ENCODE measurements at regions not wholly inside any gene's neighbourhood (a gene's known extent, or its start where the extent isn't known, plus 50 kb on each side); places are given as distances from the start of the nearest gene placed in this dataset.
"Not testable (repeated sequence)": the region's sequence is repeated elsewhere in the genome, so short reads cannot be mapped to it uniquely, and the experiment has no call there.

DNA sequence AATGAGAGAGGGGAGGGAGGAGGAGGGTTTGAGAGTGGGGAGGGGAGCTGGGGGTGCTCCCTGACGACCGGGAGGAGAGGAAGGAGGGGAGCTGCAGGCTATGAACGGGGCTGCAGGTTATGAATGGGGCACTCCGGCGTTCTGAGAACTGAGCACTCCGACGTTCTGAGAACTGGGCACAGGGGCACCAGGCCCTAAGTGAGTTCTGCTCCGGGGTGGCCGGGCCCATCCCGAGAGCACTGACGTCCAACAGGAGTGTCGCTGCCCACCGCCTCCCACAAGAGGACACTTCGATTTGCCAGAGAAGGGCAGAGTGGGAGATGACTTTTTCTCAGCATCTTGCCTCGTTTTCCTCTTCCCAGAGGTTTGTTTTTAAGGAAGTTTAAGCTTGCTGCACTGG, 204.5 kb upstream of the ZNF469 start:
- not testable (repeated sequence) for TF ChIP-seq EZH2phosphoT487 (IDR thresholded peaks at IDR 0.05; ENCODE audit: low read depth)
- TF ChIP-seq, protein P1, sequence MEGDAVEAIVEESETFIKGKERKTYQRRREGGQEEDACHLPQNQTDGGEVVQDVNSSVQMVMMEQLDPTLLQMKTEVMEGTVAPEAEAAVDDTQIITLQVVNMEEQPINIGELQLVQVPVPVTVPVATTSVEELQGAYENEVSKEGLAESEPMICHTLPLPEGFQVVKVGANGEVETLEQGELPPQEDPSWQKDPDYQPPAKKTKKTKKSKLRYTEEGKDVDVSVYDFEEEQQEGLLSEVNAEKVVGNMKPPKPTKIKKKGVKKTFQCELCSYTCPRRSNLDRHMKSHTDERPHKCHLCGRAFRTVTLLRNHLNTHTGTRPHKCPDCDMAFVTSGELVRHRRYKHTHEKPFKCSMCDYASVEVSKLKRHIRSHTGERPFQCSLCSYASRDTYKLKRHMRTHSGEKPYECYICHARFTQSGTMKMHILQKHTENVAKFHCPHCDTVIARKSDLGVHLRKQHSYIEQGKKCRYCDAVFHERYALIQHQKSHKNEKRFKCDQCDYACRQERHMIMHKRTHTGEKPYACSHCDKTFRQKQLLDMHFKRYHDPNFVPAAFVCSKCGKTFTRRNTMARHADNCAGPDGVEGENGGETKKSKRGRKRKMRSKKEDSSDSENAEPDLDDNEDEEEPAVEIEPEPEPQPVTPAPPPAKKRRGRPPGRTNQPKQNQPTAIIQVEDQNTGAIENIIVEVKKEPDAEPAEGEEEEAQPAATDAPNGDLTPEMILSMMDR (IDR thresholded peaks at IDR 0.05; ENCODE audit: low read depth, low read length), result not testable (repeated sequence)
